Effector memory CD8-positive, alpha-beta T cell (primary cell): ENCODE measurements at regions not wholly inside any gene's neighbourhood (a gene's known extent, or its start where the extent isn't known, plus 50 kb on each side); places are given as distances from the start of the nearest gene placed in this dataset.

Experiments
- ATAC-seq: fragments of 150-1000 bp; cut with Tn5 transposase; replicated peaks from 2 replicates; pipeline ENCODE4 v1.10.0; 2021; ENCODE audit warnings: mild to moderate bottlenecking, moderate library complexity
- DNase-seq, 3 experiments: peaks; one replicate each; pipeline ENCODE4 v3.0.0; 2021
- H3K27ac Mint-ChIP-seq, 2 donors: one replicate each; pipeline ENCODE4 v1.8.0; 2022; ENCODE audit warnings: mild to moderate bottlenecking in 2 of 2, mixed read lengths in 2 of 2, moderate library complexity in 2 of 2
- H3K27me3 Mint-ChIP-seq, 2 donors: one replicate each; pipeline ENCODE4 v1.8.0; 2022; ENCODE audit warnings: mixed read lengths in 2 of 2
- H3K36me3 Mint-ChIP-seq: one replicate; pipeline ENCODE4 v1.8.0; 2022; ENCODE audit warnings: mild to moderate bottlenecking, moderate library complexity, mixed read lengths; ENCODE audit not compliant: insufficient read depth
- H3K4me1 Mint-ChIP-seq, 2 donors: one replicate each; pipeline ENCODE4 v1.8.0; 2022; ENCODE audit warnings: low read depth in 2 of 2, mixed read lengths in 2 of 2
- H3K4me3 Mint-ChIP-seq, 2 donors: one replicate each; pipeline ENCODE4 v1.8.0; 2022; ENCODE audit warnings: mild to moderate bottlenecking in 2 of 2, mixed read lengths in 2 of 2, moderate library complexity in 2 of 2
- H3K9me3 Mint-ChIP-seq, 2 donors: one replicate each; pipeline ENCODE4 v1.8.0; 2022; ENCODE audit warnings: mixed read lengths in 2 of 2

DNA sequence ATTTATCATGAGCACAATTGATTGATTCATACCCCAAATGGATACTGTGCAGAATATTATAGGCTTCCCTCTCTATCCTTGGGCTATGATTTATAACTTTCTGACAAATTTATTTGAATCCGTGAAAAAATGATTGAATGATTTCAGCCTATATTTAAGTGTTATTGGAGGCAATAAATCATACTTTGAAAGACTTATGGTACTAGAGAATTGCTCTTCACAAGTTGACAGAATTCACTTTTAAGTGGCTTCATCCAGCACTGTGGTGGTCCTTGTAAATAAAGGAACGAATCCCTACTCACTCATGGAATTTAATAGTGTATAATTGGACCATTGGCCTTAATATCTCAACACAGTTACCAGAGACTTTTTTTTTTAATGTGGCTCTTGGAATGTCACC lies 174.8 kb upstream of the TLL1 start:
- no peak for ATAC-seq
- H3K36me3 Mint-ChIP-seq, result no peaks in the 10 kb centered on the region
- peaks cover 2 to 8% of the 10 kb centered on the region in 2 donors for H3K9me3 Mint-ChIP-seq
- no peaks in the 10 kb centered on the region for H3K4me1 Mint-ChIP-seq
- H3K27ac Mint-ChIP-seq, result no peak overlapping the region
- H3K4me3 Mint-ChIP-seq, result no peak overlapping the region
- H3K27me3 Mint-ChIP-seq, result no peaks in the 10 kb centered on the region
- no peak for DNase-seq

DNA sequence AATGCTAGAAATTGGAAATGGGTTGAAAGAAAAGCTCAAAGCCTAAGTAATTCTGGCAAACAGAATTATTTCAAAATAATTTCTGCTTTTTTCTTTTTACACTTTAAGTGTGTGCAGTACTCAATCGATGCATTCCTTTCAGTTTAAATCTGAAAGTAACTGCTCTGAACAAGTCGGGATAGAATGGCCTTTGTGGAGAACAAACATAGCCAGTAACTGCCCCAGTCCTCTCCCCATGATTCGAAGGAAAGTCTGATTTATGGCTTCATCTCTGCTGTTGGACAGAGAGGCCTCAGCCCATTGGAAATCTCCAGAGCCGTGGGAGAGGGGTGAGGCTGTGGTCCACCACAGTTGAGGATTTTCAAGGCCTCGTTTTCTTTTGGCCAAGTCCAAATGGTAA lies 174.0 kb upstream of the TLL1 start:
- Mint-ChIP-seq H3K27ac (no peak overlapping the region), H3K36me3 (no peaks in the 10 kb centered on the region), H3K9me3 (peaks cover 2 to 8% of the 10 kb centered on the region in 2 donors), H3K27me3 (no peaks in the 10 kb centered on the region), H3K4me1 (no peaks in the 10 kb centered on the region), H3K4me3 (no peak overlapping the region)
- DNase-seq (no peak), ATAC-seq (no peak)

DNA sequence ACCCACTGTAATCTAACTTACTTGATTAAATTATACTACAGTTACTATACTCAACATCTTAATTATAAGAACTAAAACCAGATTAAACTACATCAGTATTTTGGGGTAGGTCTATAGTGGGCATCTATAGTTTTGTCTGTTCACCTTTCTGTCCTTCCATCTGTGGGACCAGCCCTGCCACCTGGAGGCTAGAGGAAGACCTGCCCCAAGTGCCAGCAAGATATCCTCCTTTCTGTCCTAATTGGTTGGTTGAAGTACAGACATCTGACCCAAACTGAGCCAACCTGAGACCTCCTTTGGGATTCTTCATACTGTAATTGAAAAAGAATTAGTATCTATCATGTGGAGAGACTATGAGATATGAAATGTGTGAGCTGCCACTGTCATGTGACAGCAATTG lies 172.2 kb upstream of the TLL1 start:
- no peak overlapping the region for H3K4me3 Mint-ChIP-seq
- H3K36me3 Mint-ChIP-seq, result no peaks in the 10 kb centered on the region
- ATAC-seq (no peak), DNase-seq (no peak)
- H3K9me3 Mint-ChIP-seq, result peaks cover 0 to 1% of the 10 kb centered on the region in 2 donors
- no peak overlapping the region for H3K27ac Mint-ChIP-seq
- H3K27me3 Mint-ChIP-seq, result no peaks in the 10 kb centered on the region
- H3K4me1 Mint-ChIP-seq, result no peaks in the 10 kb centered on the region

DNA sequence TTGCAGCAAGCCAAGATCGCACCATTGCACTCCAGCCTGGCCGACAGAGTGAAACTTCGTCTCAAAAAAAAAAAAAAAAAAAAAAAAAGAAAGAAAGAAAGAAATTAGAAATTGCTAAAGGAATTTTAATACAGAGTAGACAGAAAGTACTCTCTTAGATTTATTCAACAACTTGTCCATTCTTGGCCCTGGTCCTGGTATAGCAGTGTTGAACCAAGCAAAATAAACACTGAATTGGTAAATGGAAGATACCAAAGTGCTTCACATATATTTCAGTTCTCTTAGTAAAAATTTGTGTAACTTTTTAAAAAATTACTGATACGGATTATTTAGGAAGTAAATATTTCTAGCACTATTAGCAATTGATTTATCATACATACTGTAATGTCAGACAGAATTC lies 165.9 kb upstream of the TLL1 start:
- no peaks in the 10 kb centered on the region for H3K36me3 Mint-ChIP-seq
- H3K4me3 Mint-ChIP-seq, result no peak overlapping the region
- no peak overlapping the region for H3K27ac Mint-ChIP-seq
- no peak for ATAC-seq
- H3K4me1 Mint-ChIP-seq, result no peaks in the 10 kb centered on the region
- DNase-seq, result no peak
- no peaks in the 10 kb centered on the region for H3K27me3 Mint-ChIP-seq
- H3K9me3 Mint-ChIP-seq, result peaks cover 0 to 1% of the 10 kb centered on the region in 2 donors

DNA sequence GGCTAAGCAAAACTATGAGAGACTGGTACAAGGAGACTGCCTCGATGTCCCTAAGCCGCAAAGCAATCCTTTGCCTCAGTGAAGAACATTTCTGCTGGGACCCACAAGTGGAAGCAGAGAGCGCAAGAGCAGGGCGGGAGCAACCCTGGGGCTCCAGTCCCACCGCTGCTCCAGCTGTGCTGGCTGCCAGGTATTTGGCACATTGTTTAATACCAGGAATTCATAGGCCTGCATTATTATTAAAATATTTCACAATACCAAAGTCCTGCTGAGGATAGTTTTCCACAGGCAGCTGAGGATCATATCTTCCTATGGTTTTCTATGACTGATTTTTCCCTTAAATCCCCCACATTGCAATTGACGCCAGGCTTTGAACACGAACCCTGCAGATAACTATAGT lies 163.5 kb upstream of the TLL1 start:
- DNase-seq (no peak), ATAC-seq (no peak)
- H3K27ac Mint-ChIP-seq, result no peak overlapping the region
- H3K27me3 Mint-ChIP-seq, result no peaks in the 10 kb centered on the region
- H3K4me3 Mint-ChIP-seq, result no peak overlapping the region
- H3K4me1 Mint-ChIP-seq, result no peaks in the 10 kb centered on the region
- H3K36me3 Mint-ChIP-seq, result no peaks in the 10 kb centered on the region
- H3K9me3 Mint-ChIP-seq, result peaks cover 0 to 3% of the 10 kb centered on the region in 2 donors

DNA sequence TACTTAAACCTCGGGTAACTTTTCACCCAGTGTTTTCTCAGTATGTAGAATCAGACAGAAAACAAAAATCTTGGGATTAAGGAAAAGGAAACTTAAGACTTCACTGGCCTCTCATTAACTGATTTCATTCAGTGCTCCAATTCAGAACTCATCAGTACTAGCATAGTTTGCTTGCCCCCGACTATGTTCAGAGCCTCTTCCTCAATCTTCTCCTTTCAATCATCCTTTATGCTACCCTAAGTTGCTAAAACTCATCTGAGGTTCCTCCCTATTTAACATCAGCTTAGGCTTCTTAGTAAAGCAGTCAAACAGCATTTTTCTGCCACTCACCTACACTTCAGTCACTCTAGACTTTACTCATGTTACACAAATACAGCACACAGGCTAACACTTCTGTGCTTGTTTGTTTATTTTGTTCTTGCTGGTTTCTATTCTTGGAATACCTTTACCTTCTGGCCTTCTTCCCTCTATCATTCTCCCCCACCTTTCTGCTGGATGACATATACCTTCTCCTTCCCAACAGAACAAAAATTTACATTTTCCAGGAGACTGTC lies 163.0 kb upstream of the TLL1 start:
- no peak for ATAC-seq
- no peak for DNase-seq
- Mint-ChIP-seq H3K9me3 (peaks cover 0 to 3% of the 10 kb centered on the region in 2 donors), H3K4me1 (no peaks in the 10 kb centered on the region), H3K4me3 (no peak overlapping the region), H3K27me3 (no peaks in the 10 kb centered on the region), H3K36me3 (no peaks in the 10 kb centered on the region), H3K27ac (no peak overlapping the region)

DNA sequence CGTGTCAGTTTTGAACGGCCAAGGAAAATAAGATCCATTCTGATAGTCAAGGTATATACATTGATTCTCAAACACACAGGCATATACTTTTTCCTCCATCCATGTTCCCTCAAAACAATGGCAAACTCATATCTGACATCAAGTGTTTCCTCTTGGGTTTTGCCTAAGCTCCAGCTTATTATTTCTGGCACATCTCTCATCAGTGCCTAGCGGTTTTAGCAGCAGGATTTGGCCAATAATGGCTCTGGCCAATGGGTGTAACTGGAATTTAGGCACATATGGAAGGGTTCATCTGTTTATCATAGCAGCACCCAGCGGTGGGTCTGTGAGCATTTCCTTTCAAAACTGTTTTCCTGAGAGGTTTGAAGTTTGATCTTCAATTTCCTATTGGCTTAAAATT lies 161.6 kb upstream of the TLL1 start:
- Mint-ChIP-seq H3K9me3 (peaks cover 0 to 6% of the 10 kb centered on the region in 2 donors), H3K4me3 (no peak overlapping the region), H3K27ac (no peak overlapping the region), H3K4me1 (no peaks in the 10 kb centered on the region), H3K27me3 (no peaks in the 10 kb centered on the region), H3K36me3 (no peaks in the 10 kb centered on the region)
- ATAC-seq (no peak), DNase-seq (no peak)

DNA sequence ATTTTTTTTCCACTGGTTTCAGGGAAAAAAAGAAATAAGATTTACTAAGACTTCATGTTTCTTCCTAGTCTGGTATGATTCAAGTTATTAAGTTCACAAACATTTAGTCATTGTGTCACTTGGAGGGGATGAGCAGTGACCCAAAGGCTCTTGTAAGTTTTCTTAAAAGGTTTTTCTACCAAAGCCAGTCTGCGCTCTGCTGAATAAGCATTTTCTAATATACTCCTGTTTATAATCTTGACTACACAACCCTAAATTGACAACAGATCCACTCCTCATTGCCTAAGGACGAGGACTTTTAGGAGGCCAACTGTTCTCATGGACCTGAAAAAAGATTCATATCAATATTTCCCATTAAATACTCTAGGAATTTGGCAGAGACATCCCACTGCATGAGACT lies 161.1 kb upstream of the TLL1 start:
- ATAC-seq, result no peak
- Mint-ChIP-seq H3K4me1 (no peaks in the 10 kb centered on the region), H3K36me3 (no peaks in the 10 kb centered on the region), H3K27me3 (no peaks in the 10 kb centered on the region), H3K27ac (no peak overlapping the region), H3K4me3 (no peak overlapping the region), H3K9me3 (peaks cover 0 to 6% of the 10 kb centered on the region in 2 donors)
- DNase-seq, result no peak

DNA sequence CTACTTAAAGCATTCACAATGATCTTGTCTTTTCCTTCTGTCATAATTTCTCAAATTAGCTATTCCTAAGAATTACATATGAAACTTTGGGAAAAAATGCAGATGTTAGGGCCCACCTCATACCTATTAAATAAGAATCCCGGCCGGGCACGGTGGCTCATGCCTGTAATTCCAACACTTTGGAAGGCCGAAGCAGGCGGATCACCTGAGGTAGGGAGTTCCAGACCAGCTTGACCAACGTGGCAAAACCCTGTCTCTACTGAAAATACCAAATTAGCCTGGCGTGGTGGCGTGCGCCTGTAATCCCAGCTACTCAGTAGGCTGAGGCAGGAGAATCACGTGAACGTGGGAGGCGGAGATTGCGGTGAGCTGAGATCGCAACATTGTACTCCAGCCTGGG lies 158.4 kb upstream of the TLL1 start:
- H3K36me3 Mint-ChIP-seq, result no peaks in the 10 kb centered on the region
- H3K27ac Mint-ChIP-seq, result no peak overlapping the region
- no peaks in the 10 kb centered on the region for H3K4me1 Mint-ChIP-seq
- DNase-seq, result no peak
- H3K9me3 Mint-ChIP-seq, result peaks cover 0 to 6% of the 10 kb centered on the region in 2 donors
- no peak for ATAC-seq
- no peaks in the 10 kb centered on the region for H3K27me3 Mint-ChIP-seq
- no peak overlapping the region for H3K4me3 Mint-ChIP-seq

DNA sequence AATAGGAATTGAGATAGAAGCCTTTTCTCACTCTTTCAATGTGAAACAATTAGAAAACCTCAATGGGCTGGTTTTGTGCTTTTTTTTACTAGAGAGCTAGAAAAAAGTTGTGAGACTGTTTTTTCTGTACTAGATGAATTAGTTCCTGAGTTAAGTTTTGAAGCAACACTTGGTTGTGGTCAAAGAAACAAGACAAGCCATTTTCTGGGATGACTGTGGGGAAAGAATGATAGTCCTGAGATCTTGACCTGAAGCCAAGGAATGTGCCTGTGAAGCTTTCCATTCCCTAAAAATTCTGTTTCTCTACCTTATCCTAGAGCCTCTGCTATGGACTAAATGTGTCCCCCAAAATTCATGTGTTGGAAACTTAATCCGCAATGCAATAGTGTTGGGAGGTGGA lies 157.8 kb upstream of the TLL1 start:
- H3K4me1 Mint-ChIP-seq, result no peaks in the 10 kb centered on the region
- ATAC-seq (no peak), DNase-seq (no peak)
- H3K4me3 Mint-ChIP-seq, result no peak overlapping the region
- H3K9me3 Mint-ChIP-seq, result peaks cover 0 to 6% of the 10 kb centered on the region in 2 donors
- no peaks in the 10 kb centered on the region for H3K27me3 Mint-ChIP-seq
- H3K27ac Mint-ChIP-seq, result no peak overlapping the region
- H3K36me3 Mint-ChIP-seq, result no peaks in the 10 kb centered on the region

DNA sequence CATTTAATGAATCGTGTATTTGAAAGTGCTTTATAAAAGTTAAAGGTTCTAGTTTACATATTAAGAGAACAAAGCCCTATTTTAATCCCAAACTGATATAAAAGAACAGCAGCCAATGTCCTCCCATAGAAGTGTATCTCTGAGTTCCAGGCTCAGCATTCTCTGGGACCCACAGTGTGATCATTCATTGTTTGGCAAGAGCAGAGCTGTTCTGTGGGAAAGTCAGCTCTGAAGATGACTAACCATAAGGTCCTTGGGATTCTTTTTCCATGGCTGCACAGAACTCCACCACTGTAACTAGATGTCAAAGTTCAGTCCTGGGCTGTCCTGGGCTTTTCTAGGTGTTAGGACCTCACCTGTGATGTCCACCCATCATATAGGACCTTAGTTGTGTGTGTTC lies 157.0 kb upstream of the TLL1 start:
- H3K9me3 Mint-ChIP-seq, result peaks cover 0 to 6% of the 10 kb centered on the region in 2 donors
- no peaks in the 10 kb centered on the region for H3K4me1 Mint-ChIP-seq
- ATAC-seq (no peak), DNase-seq (no peak)
- H3K27me3 Mint-ChIP-seq, result no peaks in the 10 kb centered on the region
- H3K27ac Mint-ChIP-seq, result no peak overlapping the region
- H3K4me3 Mint-ChIP-seq, result no peak overlapping the region
- H3K36me3 Mint-ChIP-seq, result no peaks in the 10 kb centered on the region

DNA sequence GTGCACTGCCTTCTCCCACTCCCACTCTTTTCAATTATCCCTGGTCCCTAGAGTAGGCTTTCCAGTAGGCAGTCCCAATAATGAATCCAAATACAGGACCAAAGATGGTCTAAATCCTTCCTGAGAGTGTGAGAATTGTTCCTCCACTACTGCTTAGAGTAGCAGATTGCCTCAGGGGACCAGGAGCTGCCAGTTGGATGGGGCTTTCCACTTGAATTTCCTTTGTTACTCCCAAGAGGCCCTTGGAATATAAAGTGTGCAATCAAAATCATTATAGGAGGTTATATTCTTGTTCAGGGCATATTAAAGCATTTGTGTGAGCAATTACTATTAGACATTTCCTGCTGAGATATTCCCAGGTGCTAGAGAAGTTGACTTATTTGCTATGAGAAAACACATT lies 156.6 kb upstream of the TLL1 start:
- no peaks in the 10 kb centered on the region for H3K36me3 Mint-ChIP-seq
- DNase-seq (no peak), ATAC-seq (no peak)
- H3K27me3 Mint-ChIP-seq, result no peaks in the 10 kb centered on the region
- no peak overlapping the region for H3K27ac Mint-ChIP-seq
- no peaks in the 10 kb centered on the region for H3K4me1 Mint-ChIP-seq
- peaks cover 0 to 6% of the 10 kb centered on the region in 2 donors for H3K9me3 Mint-ChIP-seq
- H3K4me3 Mint-ChIP-seq, result no peak overlapping the region

DNA sequence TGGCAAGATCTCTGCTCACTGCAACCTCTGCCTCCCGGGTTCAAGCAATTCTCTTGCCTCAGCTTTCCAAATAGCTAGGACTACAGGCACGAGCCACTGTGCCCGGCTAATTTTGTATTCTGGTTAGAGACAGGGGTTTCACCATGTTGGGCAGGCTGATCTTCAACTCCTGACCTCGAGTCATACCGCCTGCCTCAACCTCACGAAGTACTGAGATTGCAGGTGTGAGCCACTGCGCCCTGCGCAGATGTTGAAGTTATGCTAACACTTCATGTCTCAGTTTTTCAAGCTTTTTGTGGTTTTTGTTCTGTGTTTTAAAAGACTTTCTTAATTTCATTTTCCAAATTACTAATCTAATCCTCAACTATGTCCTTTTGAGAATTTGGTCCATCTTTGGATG lies 154.4 kb upstream of the TLL1 start:
- ATAC-seq, result no peak
- H3K4me3 Mint-ChIP-seq, result no peak overlapping the region
- peaks cover 2% of the 10 kb centered on the region for H3K36me3 Mint-ChIP-seq
- H3K9me3 Mint-ChIP-seq, result peaks cover 0 to 4% of the 10 kb centered on the region in 2 donors
- H3K27me3 Mint-ChIP-seq, result no peaks in the 10 kb centered on the region
- H3K27ac Mint-ChIP-seq, result no peak overlapping the region
- no peak for DNase-seq
- no peaks in the 10 kb centered on the region for H3K4me1 Mint-ChIP-seq

DNA sequence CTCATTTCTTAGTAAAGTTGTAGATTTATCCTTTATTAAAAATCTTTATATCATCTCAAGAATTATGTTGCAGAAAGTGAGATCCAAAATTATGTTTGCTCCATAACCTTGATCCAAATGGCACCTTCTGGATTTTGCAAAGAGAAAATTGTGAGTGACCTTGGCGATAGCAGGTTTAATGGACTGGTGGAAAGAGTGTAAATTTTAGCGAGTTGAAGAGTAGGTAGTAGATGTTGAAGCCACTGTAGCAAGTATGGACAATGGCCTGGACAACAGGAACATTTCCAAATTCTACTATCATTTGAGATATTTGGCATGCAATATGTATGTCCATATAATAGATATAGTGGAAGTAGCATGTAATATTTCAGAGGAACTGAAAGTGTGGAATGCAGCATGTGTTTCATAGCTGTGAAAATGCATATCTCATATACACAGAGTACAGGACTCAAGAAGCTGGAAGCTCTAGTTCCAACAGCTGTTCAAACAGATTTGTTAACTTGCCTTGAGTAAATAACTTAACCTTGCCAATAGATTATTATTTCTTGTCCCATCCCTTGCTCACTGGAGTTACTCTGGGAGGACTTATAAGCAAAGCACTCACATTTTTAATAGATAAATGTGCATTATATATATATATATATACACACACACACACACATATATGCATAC lies 152.5 kb upstream of the TLL1 start:
- ATAC-seq, result no peak
- Mint-ChIP-seq H3K36me3 (peaks cover 2% of the 10 kb centered on the region), H3K9me3 (peaks cover 0 to 4% of the 10 kb centered on the region in 2 donors)

More for the DNA sequence above, 152.5 kb upstream of the TLL1 start:
- Mint-ChIP-seq H3K27me3 (no peaks in the 10 kb centered on the region), H3K4me1 (no peaks in the 10 kb centered on the region), H3K27ac (no peak overlapping the region), H3K4me3 (no peak overlapping the region)
- DNase-seq, result no peak
